Body of pancreas (tissue), 4 donors: ENCODE measurements at regions not wholly inside any gene's neighbourhood (a gene's known extent, or its start where the extent isn't known, plus 50 kb on each side); places are given as distances from the start of the nearest gene placed in this dataset.

Source experiments
- ATAC-seq: fragments of 150-250 bp; one replicate; pipeline ENCODE4 v1.9.1; 2016
- DNase-seq, 4 donors: peaks; one replicate each; pipeline ENCODE4 v3.0.0-alpha.2; 2019
- H3K27ac ChIP-seq, 4 donors: fragments of 200-600 bp; sonication (generic); 1 replicate in 3 of 4; 2 replicates in 1 of 4; pipeline versions ENCODE4 v1.5.1 to v1.6.1; 2016 to 2019; ENCODE audit warnings: mild to moderate bottlenecking in 1 of 4, mixed read lengths in 1 of 4, moderate library complexity in 1 of 4
- H3K27me3 ChIP-seq, 2 donors: fragments of 200-600 bp; sonication (generic); one replicate each; pipeline ENCODE4 v1.6.0; 2016; ENCODE audit warnings: mild to moderate bottlenecking in 1 of 2
- H3K36me3 ChIP-seq, 2 donors: fragments of 200-600 bp; sonication (generic); replicated peaks in 1 of 2; 2 replicates each; pipeline ENCODE4 v1.5.1; 2016; ENCODE audit warnings: low read depth in 2 of 2; ENCODE audit not compliant: insufficient read depth in 1 of 2
- H3K4me1 ChIP-seq: fragments of 200-600 bp; sonication (generic); one replicate; pipeline ENCODE4 v1.6.0; 2016
- H3K4me3 ChIP-seq, 2 donors: fragments of 200-600 bp; sonication (generic); 1 replicate in 1 of 2; 2 replicates in 1 of 2; pipeline ENCODE4 v1.5.1; 2016 to 2019
- H3K9me3 ChIP-seq, 3 donors: fragments of 200-600 bp; sonication (generic); 1 replicate in 2 of 3; 2 replicates in 1 of 3; pipeline ENCODE4 v1.5.1; 2016
- POLR2A ChIP-seq, 3 donors: fragments of 450-650 bp; IDR thresholded peaks; one replicate each; pipeline ENCODE4 v1.6.1; 2016; ENCODE audit warnings: antibody characterized with exemption in 3 of 3, mild to moderate bottlenecking in 2 of 3
- WGBS, 2 donors: methylation state at CpG; one replicate each; pipeline ENCODE4 v1.1.5; 2017; 5-methylcytosine and 5-hydroxymethylcytosine counted together
- intact Hi-C: fragments of 100-400 bp; cut with DNase I; formaldehyde crosslinking; loops from one replicate; pipeline ENCODE4 v1.15.1; 2023
- TF ChIP-seq, protein P1 (sequence below), 7 experiments: fragments of 450-650 bp in 4 of 7; fragments of 200-600 bp in 3 of 7; sonication (generic) in 3 of 7; IDR thresholded peaks; one replicate each; pipeline ENCODE4 v1.5.1; 2016 to 2019; ENCODE audit warnings: antibody characterized with exemption in 7 of 7

DNA sequence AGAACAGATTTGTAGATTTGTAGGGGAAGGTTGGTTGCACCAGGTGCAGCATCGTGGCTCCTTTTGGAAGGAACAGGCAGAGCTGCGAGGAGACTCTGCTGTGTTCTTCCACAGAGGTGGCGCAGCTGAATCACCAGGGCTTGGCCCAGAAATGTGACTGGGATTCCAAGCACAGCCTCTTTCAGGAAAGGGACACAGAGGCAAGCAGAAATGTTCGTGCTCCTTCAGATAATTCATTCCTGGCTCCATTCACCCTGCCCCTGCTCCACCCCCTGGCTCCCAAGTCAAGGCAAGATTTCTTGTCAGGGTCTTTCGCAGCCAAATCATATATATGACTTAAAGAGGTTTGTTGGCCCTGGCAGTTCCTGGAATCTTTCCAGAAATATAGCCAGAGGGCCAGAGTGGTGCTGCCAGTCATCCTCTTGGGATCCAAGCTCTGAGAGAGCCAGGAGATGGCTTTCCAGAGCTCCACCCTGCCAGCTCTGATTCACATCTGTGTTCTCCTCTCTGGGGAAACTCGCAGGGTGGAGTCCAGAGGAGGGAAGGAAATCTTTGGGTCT, 203.9 kb upstream of the TANK start:
- Histone ChIP-seq H3K9me3 (no peaks in the 10 kb centered on the region), H3K4me1 (no peaks in the 10 kb centered on the region), H3K27me3 (no peaks in the 10 kb centered on the region), H3K36me3 (no peaks in the 10 kb centered on the region), H3K27ac (peak overlapping the region in 2 of 4 donors; percentile 19 to 26), H3K4me3 (no peak overlapping the region)
- intact Hi-C loops, result no loop called here
- TF ChIP-seq, protein P1, sequence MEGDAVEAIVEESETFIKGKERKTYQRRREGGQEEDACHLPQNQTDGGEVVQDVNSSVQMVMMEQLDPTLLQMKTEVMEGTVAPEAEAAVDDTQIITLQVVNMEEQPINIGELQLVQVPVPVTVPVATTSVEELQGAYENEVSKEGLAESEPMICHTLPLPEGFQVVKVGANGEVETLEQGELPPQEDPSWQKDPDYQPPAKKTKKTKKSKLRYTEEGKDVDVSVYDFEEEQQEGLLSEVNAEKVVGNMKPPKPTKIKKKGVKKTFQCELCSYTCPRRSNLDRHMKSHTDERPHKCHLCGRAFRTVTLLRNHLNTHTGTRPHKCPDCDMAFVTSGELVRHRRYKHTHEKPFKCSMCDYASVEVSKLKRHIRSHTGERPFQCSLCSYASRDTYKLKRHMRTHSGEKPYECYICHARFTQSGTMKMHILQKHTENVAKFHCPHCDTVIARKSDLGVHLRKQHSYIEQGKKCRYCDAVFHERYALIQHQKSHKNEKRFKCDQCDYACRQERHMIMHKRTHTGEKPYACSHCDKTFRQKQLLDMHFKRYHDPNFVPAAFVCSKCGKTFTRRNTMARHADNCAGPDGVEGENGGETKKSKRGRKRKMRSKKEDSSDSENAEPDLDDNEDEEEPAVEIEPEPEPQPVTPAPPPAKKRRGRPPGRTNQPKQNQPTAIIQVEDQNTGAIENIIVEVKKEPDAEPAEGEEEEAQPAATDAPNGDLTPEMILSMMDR (IDR thresholded peaks at IDR 0.05), result no peak
- no peak for TF ChIP-seq POLR2A (IDR thresholded peaks at IDR 0.05)
- peak; percentile 48 for ATAC-seq
- DNase-seq, result peak in 2 of 4 donors; percentile 5 to 6
- WGBS, 2 donors, result 69 to 75% methylated on average over 6 of the region's 6 CpGs

DNA sequence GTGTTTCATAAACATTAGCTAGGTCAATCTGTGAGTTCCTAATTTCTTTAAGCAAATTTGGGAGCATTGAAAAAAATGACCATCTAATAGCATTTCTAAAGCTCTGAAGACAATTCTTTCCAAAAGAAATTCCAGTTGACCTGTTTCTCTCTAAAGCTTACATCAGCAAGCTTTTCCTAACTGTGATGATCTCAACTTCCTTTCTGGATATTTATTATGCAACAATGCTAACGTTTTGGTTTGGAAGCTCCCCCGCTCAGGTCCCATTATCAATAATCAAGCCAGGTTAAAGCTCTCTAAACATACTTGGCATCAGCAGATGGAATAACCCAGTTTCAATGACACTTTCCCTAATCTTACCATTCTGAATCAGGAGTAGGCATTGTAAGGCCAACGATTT, 196.3 kb upstream of the TANK start:
- intact Hi-C loops, result no loop called here
- Histone ChIP-seq H3K9me3 (no peaks in the 10 kb centered on the region), H3K27ac (no peak overlapping the region), H3K4me1 (no peaks in the 10 kb centered on the region), H3K36me3 (no peaks in the 10 kb centered on the region), H3K27me3 (no peaks in the 10 kb centered on the region), H3K4me3 (no peak overlapping the region)
- no peak for ATAC-seq
- no peak for TF ChIP-seq POLR2A (IDR thresholded peaks at IDR 0.05)
- TF ChIP-seq, protein P1 (IDR thresholded peaks at IDR 0.05), result no peak
- 55 to 64% methylated on average over 3 of the region's 3 CpGs for WGBS, 2 donors
- DNase-seq, result no peak

DNA sequence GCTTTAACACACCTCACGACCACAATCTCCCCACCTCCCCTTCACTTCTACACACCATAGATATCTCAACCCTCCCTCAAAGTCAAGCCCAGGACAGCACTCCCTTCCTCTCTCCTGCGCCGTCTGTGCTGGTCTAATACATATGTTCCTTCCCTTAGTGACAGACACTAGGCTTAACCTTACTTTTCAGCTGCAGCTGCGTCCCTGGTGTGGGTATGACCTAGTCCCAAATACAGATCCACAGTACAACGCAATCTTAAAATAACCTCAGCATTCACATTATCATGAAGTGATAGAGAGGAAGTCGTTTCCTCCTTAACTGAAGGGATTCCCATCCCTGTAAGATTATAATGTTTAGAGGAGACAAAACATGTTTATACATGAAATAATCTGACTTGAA, 192.7 kb upstream of the TANK start:
- intact Hi-C loops, result no loop called here
- H3K4me1 ChIP-seq, result no peaks in the 10 kb centered on the region
- no peak overlapping the region for H3K27ac ChIP-seq
- no peak overlapping the region for H3K4me3 ChIP-seq
- no peaks in the 10 kb centered on the region for H3K9me3 ChIP-seq
- no peaks in the 10 kb centered on the region for H3K36me3 ChIP-seq
- DNase-seq (no peak), ATAC-seq (no peak)
- WGBS, 2 donors, result 58 to 65% methylated on average over 6 of the region's 6 CpGs
- TF ChIP-seq POLR2A (IDR thresholded peaks at IDR 0.05), result no peak
- TF ChIP-seq, protein P1 (IDR thresholded peaks at IDR 0.05), result no peak
- H3K27me3 ChIP-seq, result no peaks in the 10 kb centered on the region

DNA sequence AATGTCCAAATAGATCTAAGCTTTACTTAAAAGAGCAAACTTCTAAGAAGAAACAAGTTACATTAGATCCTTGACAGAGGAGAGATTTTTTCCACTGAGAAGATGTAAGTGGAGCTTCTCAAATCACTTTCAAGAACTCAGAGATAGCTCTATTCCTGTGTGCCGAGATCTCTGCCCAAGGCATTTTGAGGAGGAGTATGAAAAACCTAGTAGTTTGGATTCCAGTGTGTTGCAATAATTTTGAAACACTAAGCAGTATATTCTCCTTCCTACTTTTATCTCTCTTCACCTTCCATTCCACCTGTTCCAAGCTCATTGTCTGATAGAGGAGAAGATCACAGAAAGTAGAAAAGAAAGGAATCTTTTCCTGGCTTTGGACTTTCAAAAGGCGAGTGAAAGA, 192.0 kb upstream of the TANK start:
- H3K27ac ChIP-seq, result no peak overlapping the region
- TF ChIP-seq POLR2A (IDR thresholded peaks at IDR 0.05), result no peak
- TF ChIP-seq, protein P1 (IDR thresholded peaks at IDR 0.05), result no peak
- no peaks in the 10 kb centered on the region for H3K27me3 ChIP-seq
- ATAC-seq (no peak), DNase-seq (no peak)
- H3K4me1 ChIP-seq, result no peaks in the 10 kb centered on the region
- H3K36me3 ChIP-seq, result no peaks in the 10 kb centered on the region
- no peaks in the 10 kb centered on the region for H3K9me3 ChIP-seq
- WGBS, 2 donors, result 38 to 39% methylated on average over 2 of the region's 2 CpGs
- H3K4me3 ChIP-seq, result no peak overlapping the region
- intact Hi-C loops, result no loop called here
